HUES64 (cell line): ENCODE measurements at regions not wholly inside any gene's neighbourhood (a gene's known extent, or its start where the extent isn't known, plus 50 kb on each side); places are given as distances from the start of the nearest gene placed in this dataset.

Source experiments
- H3K27ac ChIP-seq: 2 replicates; pipeline ENCODE4 v1.7.0; 2013; ENCODE audit warnings: low read depth, low read length, inconsistent platforms
- H3K27me3 ChIP-seq: 2 replicates; pipeline ENCODE4 v1.6.1; 2013; ENCODE audit warnings: mild to moderate bottlenecking, low read length; ENCODE audit not compliant: insufficient read depth
- H3K36me3 ChIP-seq: 2 replicates; pipeline ENCODE4 v1.6.1; 2013; ENCODE audit warnings: mild to moderate bottlenecking, low read length; ENCODE audit not compliant: insufficient read depth
- H3K4me1 ChIP-seq: 2 replicates; pipeline ENCODE4 v1.6.1; 2013; ENCODE audit warnings: mild to moderate bottlenecking, low read length, moderate library complexity; ENCODE audit not compliant: insufficient read depth
- H3K4me3 ChIP-seq: 2 replicates; pipeline ENCODE4 v1.5.1; 2013; ENCODE audit warnings: mild to moderate bottlenecking, low read length, moderate library complexity
- H3K9ac ChIP-seq: 2 replicates; pipeline ENCODE4 v1.6.1; 2013; ENCODE audit warnings: mild to moderate bottlenecking, low read depth, low read length
- H3K9me3 ChIP-seq: 2 replicates; pipeline ENCODE4 v1.6.1; 2013; ENCODE audit warnings: low read depth, low read length; ENCODE audit not compliant: insufficient read depth
- WGBS: fragments of 150-250, 120-280 bp; methylation state at CpG from one replicate; pipeline ENCODE4 v1.1.7; 2013; ENCODE audit warnings: missing lambda C conversion rate; 5-methylcytosine and 5-hydroxymethylcytosine counted together

DNA sequence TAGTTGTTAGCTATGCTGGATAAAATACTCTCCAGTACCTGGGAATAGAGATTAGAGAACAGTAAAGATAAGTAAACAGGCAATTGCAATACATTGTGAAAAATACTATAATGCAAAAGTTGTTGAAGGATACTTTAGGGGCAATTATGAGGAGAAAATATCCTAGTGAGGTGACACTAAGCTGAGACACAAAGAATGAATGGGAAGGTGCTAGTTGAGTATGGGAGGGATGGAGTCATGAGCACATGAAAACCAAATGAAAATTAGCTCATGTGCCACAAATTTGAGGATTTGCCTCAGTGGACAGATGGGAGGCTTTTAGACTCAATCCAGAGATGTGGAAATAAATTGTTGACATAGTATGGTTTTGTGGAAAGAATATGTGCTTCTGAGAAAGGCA lies 370.5 kb upstream of the MMS22L start:
- no peak overlapping the region for H3K4me3 ChIP-seq
- peaks cover 7% of the 10 kb centered on the region; the same call in 1 of the 2 replicates for H3K4me1 ChIP-seq
- H3K27ac ChIP-seq: no peak overlapping the region
- no peaks in the 10 kb centered on the region for H3K27me3 ChIP-seq
- no peaks in the 10 kb centered on the region for H3K9me3 ChIP-seq
- no peaks in the 10 kb centered on the region for H3K36me3 ChIP-seq
- no peak overlapping the region for H3K9ac ChIP-seq

DNA sequence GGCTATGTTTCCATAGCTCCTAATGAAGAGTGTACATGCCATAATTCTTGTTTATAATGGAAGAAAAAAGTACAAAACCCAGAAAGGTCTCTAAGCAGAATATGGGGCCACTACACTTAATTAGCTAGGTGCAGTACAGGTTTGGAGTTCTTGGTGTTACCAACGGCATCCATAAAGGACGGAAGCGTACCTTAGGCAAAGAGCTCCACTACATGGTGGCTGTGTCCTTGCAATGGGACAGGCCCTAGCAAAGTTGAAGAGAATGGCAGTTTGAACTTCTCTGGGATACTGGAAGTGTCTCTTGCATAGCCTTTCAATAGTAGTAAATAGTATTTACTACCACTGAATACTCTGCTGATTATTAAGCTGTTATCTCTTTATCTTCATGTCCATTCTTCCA lies 371.7 kb upstream of the MMS22L start:
- H3K36me3 ChIP-seq: no peaks in the 10 kb centered on the region
- no peak overlapping the region for H3K9ac ChIP-seq
- no peaks in the 10 kb centered on the region for H3K9me3 ChIP-seq
- H3K4me3 ChIP-seq: no peak overlapping the region
- H3K27ac ChIP-seq: no peak overlapping the region
- no peaks in the 10 kb centered on the region for H3K27me3 ChIP-seq
- 90% methylated on average over 3 of the region's 3 CpGs for WGBS
- peaks cover 7% of the 10 kb centered on the region; the same call in 1 of the 2 replicates for H3K4me1 ChIP-seq

DNA sequence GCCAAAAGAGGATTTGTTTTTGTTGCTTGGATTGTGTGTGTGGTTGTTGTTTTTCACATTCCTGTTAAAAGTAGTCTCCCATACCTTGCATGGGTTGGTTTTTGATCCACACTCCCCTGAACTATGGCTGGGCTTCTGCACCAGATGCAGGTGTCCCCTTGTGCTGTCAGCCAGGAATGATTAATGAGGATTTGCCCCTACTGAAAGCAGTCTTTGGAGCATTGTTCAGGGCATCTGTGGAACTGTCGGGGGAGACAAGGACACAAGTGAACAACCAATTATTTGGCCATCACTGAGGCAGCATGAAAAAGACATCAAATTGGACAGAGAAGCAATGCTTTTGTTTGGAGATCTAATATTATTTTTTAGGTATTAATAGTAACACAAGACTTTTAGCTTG lies 373.2 kb upstream of the MMS22L start:
- 90% methylated on average over 1 of the region's 1 CpG for WGBS
- no peaks in the 10 kb centered on the region for H3K9me3 ChIP-seq
- H3K4me3 ChIP-seq: no peak overlapping the region
- no peak overlapping the region for H3K27ac ChIP-seq
- H3K4me1 ChIP-seq: peaks cover 7% of the 10 kb centered on the region; the same call in 1 of the 2 replicates
- no peak overlapping the region for H3K9ac ChIP-seq
- H3K27me3 ChIP-seq: no peaks in the 10 kb centered on the region
- H3K36me3 ChIP-seq: no peaks in the 10 kb centered on the region

DNA sequence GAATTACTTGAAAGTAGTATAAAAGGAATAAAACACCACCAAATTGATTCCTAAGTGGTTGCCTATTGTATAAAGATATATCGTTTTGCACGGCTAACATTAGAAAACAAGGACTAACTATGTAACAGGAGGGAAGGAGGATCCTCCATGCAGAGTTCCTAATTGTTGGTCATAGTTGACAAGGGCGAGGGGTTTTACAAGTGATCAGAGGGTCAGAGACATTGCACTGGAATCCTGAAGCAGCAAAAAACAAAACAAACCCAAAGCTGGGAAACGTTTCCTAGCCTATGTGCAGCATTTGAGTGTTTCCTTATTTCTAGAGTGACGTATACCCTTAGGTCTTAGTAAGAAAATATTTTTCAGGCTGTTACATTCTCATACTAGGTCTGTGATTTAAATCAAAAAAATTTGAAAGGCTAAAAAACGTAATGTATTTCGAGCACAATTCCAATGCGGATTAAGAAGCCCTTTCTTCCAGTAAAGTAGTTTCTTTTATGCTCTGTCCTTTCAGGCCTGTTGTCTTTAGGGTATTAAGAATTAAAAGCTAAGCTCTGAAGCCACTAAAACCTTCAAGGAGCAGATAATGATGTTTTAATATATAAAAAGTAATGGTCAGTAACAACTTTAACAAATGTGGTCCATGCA lies 373.8 kb upstream of the MMS22L start:
- Histone ChIP-seq H3K4me1 (peaks cover 7% of the 10 kb centered on the region; the same call in 1 of the 2 replicates), H3K27ac (no peak overlapping the region), H3K9ac (no peak overlapping the region), H3K4me3 (no peak overlapping the region), H3K36me3 (no peaks in the 10 kb centered on the region), H3K27me3 (no peaks in the 10 kb centered on the region), H3K9me3 (no peaks in the 10 kb centered on the region)
- WGBS: 77% methylated on average over 8 of the region's 8 CpGs

DNA sequence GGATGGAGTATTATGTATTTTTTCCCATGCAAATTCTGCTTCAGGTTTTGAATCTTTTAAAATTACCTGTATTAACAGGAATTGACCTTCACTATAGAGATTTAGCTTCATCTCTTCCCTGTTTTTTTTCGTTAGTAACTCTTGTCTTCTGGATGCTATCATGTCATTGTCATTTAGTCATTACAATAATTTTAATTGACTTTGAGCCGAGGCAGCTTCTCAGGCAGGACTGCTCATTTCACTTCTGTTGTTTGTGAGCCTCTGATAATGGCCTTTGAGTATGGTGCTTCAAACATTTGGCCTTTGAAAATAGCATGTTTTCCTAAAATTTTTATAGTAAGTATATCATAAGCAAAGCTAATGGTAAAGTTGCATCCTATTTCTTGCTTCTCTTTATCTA lies 375.1 kb upstream of the MMS22L start:
- H3K9ac ChIP-seq: no peak overlapping the region
- no peak overlapping the region for H3K4me3 ChIP-seq
- H3K27me3 ChIP-seq: no peaks in the 10 kb centered on the region
- peaks cover 7% of the 10 kb centered on the region; the same call in 1 of the 2 replicates for H3K4me1 ChIP-seq
- no peak overlapping the region for H3K27ac ChIP-seq
- H3K9me3 ChIP-seq: no peaks in the 10 kb centered on the region
- H3K36me3 ChIP-seq: no peaks in the 10 kb centered on the region
- whole genome bisulfite sequencing: 86% methylated on average over 1 of the region's 2 CpGs

DNA sequence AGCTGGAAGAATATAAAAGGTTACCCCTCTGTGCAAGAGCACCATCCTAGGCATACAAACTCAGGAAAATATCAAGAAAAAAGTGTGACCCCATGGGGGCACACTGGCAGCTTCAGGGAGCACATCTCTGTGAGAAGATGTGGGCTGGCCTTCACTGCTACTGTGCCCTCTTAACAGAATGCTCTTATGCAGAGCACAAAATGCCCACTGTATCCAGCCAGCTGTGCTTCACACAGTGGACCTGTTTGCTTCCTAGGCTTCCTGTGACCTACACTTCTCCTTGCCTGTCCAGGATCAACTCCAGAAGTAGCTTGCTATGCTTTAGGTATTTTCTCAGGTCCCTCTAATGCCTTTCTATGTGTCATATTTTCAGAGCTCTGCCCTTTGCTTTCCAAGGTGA lies 380.2 kb upstream of the MMS22L start:
- no peak overlapping the region for H3K9ac ChIP-seq

DNA sequence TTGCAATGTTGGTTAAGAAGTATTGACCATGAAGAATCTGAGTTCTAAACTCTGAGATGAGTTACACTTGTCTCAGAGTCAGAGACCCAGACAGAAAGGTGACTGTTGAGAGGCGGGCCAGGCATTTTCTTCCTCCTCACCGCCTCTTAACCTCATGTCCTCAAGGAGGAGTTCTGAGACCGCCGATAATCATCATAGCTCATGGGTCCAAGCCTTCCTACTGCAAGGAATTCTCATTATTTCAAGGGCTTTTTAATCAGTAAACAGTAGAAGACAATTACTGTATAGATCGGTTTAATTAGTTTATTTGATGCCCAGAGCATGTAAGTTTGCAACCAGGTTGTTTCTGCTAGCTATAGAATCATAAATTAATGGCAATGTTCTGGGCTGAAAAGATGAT lies 382.4 kb upstream of the MMS22L start:
- Histone ChIP-seq H3K4me1 (peaks cover 10% of the 10 kb centered on the region; the same call in 1 of the 2 replicates), H3K9me3 (no peaks in the 10 kb centered on the region), H3K36me3 (no peaks in the 10 kb centered on the region), H3K27me3 (0 out of 2 replicates have a peak, but pooled peaks cover 3% of the 10 kb centered on the region), H3K27ac (no peak overlapping the region), H3K9ac (no peak overlapping the region), H3K4me3 (no peak overlapping the region)
- WGBS: 82% methylated on average over 5 of the region's 5 CpGs

More for the DNA sequence above, 380.2 kb upstream of the MMS22L start:
- Histone ChIP-seq H3K4me3 (no peak overlapping the region), H3K36me3 (no peaks in the 10 kb centered on the region), H3K27me3 (no peaks in the 10 kb centered on the region), H3K9me3 (no peaks in the 10 kb centered on the region), H3K4me1 (no peaks in the 10 kb centered on the region), H3K27ac (no peak overlapping the region)

DNA sequence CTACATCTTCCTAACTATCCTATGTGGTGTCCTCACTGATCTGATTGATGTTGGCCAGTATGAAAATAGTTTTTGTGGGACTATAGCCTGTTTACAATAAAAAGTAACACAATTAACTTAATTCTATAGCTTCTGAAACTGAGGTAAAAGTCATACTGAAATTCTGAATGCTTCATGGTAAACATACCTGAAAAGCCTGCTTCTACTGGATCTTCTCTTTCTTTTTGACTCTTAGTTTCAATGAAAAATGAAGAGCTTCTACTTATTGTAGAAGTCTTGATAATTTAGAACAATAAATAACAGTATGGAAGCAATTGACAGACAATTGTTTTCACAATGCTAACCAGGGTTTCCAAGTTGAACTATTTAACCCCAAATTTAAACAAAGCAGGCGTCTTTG lies 383.9 kb upstream of the MMS22L start:
- Histone ChIP-seq H3K4me3 (no peak overlapping the region), H3K36me3 (no peaks in the 10 kb centered on the region), H3K9me3 (no peaks in the 10 kb centered on the region), H3K27me3 (0 out of 2 replicates have a peak, but pooled peaks cover 3% of the 10 kb centered on the region), H3K27ac (no peak overlapping the region), H3K4me1 (peaks cover 10% of the 10 kb centered on the region; the same call in 1 of the 2 replicates), H3K9ac (no peak overlapping the region)
- 83% methylated on average over 1 of the region's 1 CpG for WGBS

DNA sequence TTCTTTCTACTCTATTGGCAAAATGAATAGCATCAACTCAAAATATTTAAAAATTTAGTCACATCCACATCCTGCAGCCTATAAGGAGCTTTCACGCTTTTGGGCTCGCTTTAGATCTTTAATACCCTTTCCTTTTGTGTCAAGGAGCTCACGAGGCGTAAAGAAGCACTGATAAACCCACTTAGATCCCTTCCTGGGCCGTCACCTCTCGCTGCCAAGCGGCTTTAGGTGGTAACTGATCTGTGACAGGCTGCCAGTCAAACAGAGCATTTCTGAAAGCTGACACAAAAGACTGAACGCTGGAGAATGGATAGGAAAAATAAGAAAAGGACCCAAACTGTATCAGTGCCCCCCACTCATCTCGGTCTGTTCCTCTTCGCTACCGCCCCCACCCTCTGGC lies 385.7 kb upstream of the MMS22L start:
- Histone ChIP-seq H3K9ac (no peak overlapping the region), H3K4me1 (peaks cover 10% of the 10 kb centered on the region; the same call in 1 of the 2 replicates), H3K36me3 (no peaks in the 10 kb centered on the region), H3K9me3 (no peaks in the 10 kb centered on the region), H3K27ac (no peak overlapping the region), H3K4me3 (0 out of 2 replicates have a peak overlapping the region, but pooled peaks have one; percentile 36), H3K27me3 (0 out of 2 replicates have a peak, but pooled peaks cover 3% of the 10 kb centered on the region)
- WGBS: 61% methylated on average over 11 of the region's 11 CpGs

DNA sequence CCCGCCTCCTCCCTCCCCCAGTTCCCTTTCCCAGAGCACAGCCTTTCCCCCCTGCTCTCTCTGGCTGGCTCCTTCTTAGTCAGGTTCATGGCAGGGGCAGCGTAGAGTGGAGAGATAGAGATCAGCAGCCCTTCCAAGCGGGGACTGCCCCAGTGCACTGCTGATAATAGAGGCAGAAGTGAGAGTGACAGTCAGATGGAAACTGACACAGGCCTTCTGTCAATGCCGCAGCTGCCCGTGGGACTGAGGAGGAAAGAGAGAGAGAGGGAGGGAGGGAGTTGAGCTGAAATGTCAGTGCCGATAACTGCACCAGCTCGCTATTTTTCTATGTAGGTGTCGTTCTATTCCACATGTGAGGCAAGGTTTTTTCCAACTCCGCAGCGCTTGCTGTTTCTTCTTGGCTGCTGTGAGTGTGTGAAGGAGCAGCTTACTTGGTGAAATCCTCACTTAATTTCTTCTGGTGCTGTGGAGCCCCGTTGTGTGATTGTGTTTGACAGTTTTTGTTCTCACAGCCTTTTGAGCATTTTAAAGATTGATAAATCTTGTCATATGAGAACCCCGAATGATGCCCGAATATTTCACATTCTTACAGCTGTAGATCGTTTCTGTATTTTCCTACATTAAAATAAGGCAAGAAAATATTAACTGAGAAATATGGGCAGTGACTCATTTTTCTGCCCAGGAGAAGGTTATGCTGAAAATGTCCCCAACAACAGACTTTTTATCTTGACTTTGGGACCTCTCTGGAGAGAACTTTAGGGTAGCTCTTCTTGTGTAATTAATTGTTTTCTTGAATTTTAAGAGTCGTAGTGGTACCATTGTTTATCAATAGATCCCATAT lies 386.4 kb upstream of the MMS22L start:
- H3K9ac ChIP-seq: no peak overlapping the region
- peaks cover 10% of the 10 kb centered on the region; the same call in 1 of the 2 replicates for H3K4me1 ChIP-seq
- no peak overlapping the region for H3K27ac ChIP-seq
- peak overlapping the region; percentile 36 for H3K4me3 ChIP-seq
- H3K36me3 ChIP-seq: no peaks in the 10 kb centered on the region
- H3K27me3 ChIP-seq: 0 out of 2 replicates have a peak, but pooled peaks cover 3% of the 10 kb centered on the region
- H3K9me3 ChIP-seq: no peaks in the 10 kb centered on the region
- WGBS: 61% methylated on average over 11 of the region's 15 CpGs

DNA sequence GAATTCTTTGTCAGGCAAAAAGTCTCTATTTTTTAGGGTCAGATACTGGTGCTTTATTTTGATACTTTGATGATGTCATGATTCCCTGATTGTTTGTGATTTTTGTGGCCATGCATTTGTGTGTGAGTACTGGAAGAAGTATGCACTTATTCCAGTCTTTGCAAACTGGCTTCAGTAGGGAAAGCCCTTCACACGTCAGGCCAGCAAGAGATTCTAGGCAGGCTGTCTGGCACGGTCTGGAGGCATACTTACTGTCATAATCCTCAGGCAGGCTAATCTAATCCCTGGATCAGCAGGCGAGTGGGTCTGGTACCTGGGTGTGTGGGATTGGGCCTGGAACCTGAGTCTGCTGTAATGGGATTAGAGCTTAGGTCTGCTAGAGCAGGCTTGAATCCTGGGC lies 391.8 kb upstream of the MMS22L start:
- Histone ChIP-seq H3K4me3 (no peak overlapping the region), H3K27me3 (no peaks in the 10 kb centered on the region), H3K27ac (no peak overlapping the region), H3K9me3 (no peaks in the 10 kb centered on the region), H3K9ac (no peak overlapping the region), H3K36me3 (no peaks in the 10 kb centered on the region), H3K4me1 (no peaks in the 10 kb centered on the region)
- WGBS: 87% methylated on average over 3 of the region's 3 CpGs
